H9 (cell line): ENCODE measurements at regions not wholly inside any gene's neighbourhood (a gene's known extent, or its start where the extent isn't known, plus 50 kb on each side); places are given as distances from the start of the nearest gene placed in this dataset.

Experiments used
- DNase-seq: peaks from one replicate; pipeline ENCODE4 v3.0.0-alpha.2; 2017
- H2AFZ ChIP-seq: one replicate; pipeline ENCODE4 v1.6.1; 2013; ENCODE audit warnings: mild to moderate bottlenecking, low read length, control low read depth, moderate library complexity
- H2AK5ac ChIP-seq: 2 replicates; pipeline ENCODE4 v1.6.1; 2013; ENCODE audit warnings: low read length, control low read depth, mixed read lengths; ENCODE audit not compliant: insufficient read length
- H2BK120ac ChIP-seq: one replicate; pipeline ENCODE4 v1.6.1; 2013; ENCODE audit warnings: low read depth, mild to moderate bottlenecking, low read length, control low read depth, inconsistent platforms; ENCODE audit not compliant: poor library complexity, severe bottlenecking
- H2BK12ac ChIP-seq: 2 replicates; pipeline ENCODE4 v1.6.1; 2013; ENCODE audit warnings: low read length, control low read depth, mixed read lengths, low read depth; ENCODE audit not compliant: insufficient read length
- H2BK15ac ChIP-seq: 2 replicates; pipeline ENCODE4 v1.6.1; 2013; ENCODE audit warnings: low read depth, low read length, control low read depth
- H2BK20ac ChIP-seq: one replicate; pipeline ENCODE4 v1.6.1; 2013; ENCODE audit warnings: low read depth, mild to moderate bottlenecking, low read length, control low read depth, inconsistent platforms; ENCODE audit not compliant: poor library complexity, severe bottlenecking
- H2BK5ac ChIP-seq: 2 replicates; pipeline ENCODE4 v1.6.1; 2013; ENCODE audit warnings: low read length, control low read depth, mixed read lengths; ENCODE audit not compliant: insufficient read length
- H3K14ac ChIP-seq: 2 replicates; pipeline ENCODE4 v1.6.1; 2013; ENCODE audit warnings: low read length, control low read depth; ENCODE audit not compliant: insufficient read depth
- H3K18ac ChIP-seq: 2 replicates; pipeline ENCODE4 v1.6.1; 2013; ENCODE audit warnings: low read depth, mild to moderate bottlenecking, mixed read lengths, low read length, control low read depth; ENCODE audit not compliant: insufficient read length
- H3K23ac ChIP-seq: 2 replicates; pipeline ENCODE4 v1.6.1; 2013; ENCODE audit warnings: low read length, control low read depth, mixed read lengths, low read depth; ENCODE audit not compliant: insufficient read length
- H3K23me2 ChIP-seq: 2 replicates; pipeline ENCODE4 v1.6.1; 2013; ENCODE audit warnings: low read depth, mild to moderate bottlenecking, mixed read lengths, low read length, control low read depth; ENCODE audit not compliant: insufficient read length, poor library complexity, severe bottlenecking
- H3K27ac ChIP-seq: 2 replicates; pipeline ENCODE4 v1.5.1; 2013; ENCODE audit warnings: low read length, control low read depth, mixed read lengths, low read depth; ENCODE audit not compliant: insufficient read length
- H3K27me3 ChIP-seq: 2 replicates; pipeline ENCODE4 v1.6.1; 2013; ENCODE audit warnings: low read length, control low read depth, inconsistent platforms; ENCODE audit not compliant: insufficient read depth
- H3K4ac ChIP-seq: 2 replicates; pipeline ENCODE4 v1.6.1; 2013; ENCODE audit warnings: low read depth, mild to moderate bottlenecking, control low read depth, inconsistent platforms, low read length, moderate library complexity
- H3K4me1 ChIP-seq: 2 replicates; pipeline ENCODE4 v1.6.1; 2013; ENCODE audit warnings: low read length, control low read depth, inconsistent platforms; ENCODE audit not compliant: insufficient read depth
- H3K4me2 ChIP-seq: 2 replicates; pipeline ENCODE4 v1.6.1; 2013; ENCODE audit warnings: low read length, control low read depth, mixed read lengths; ENCODE audit not compliant: insufficient read length, insufficient read depth
- H3K56ac ChIP-seq: 2 replicates; pipeline ENCODE4 v1.6.1; 2013; ENCODE audit warnings: low read depth, mild to moderate bottlenecking, mixed read lengths, low read length, control low read depth; ENCODE audit not compliant: insufficient read length
- H3K79me1 ChIP-seq: 2 replicates; pipeline ENCODE4 v1.6.1; 2013; ENCODE audit warnings: low read depth, mild to moderate bottlenecking, moderate library complexity, low read length, control low read depth, inconsistent platforms; ENCODE audit not compliant: insufficient read depth, poor library complexity, severe bottlenecking
- H3K79me2 ChIP-seq: 2 replicates; pipeline ENCODE4 v1.6.1; 2013; ENCODE audit warnings: low read length, control low read depth, inconsistent platforms; ENCODE audit not compliant: insufficient read depth
- H3K9ac ChIP-seq: 2 replicates; pipeline ENCODE4 v1.6.1; 2013; ENCODE audit warnings: low read length, control low read depth, mixed read lengths; ENCODE audit not compliant: insufficient read length; ENCODE audit errors: extremely low read depth
- H3K9me3 ChIP-seq: one replicate; pipeline ENCODE4 v1.6.1; 2013; ENCODE audit warnings: low read depth, low read length, inconsistent platforms; ENCODE audit not compliant: control insufficient read depth
- H3T11ph ChIP-seq: one replicate; pipeline ENCODE4 v1.6.1; 2013; ENCODE audit warnings: mild to moderate bottlenecking, low read length, control low read depth, inconsistent platforms
- H4K20me1 ChIP-seq: one replicate; pipeline ENCODE4 v1.6.1; 2013; ENCODE audit not compliant: control insufficient read depth, insufficient read length, insufficient read depth
- H4K5ac ChIP-seq: 2 replicates; pipeline ENCODE4 v1.6.1; 2013; ENCODE audit warnings: low read depth, mild to moderate bottlenecking, mixed read lengths, low read length, control low read depth; ENCODE audit not compliant: insufficient read length
- H4K8ac ChIP-seq: replicated peaks from 2 replicates; pipeline ENCODE4 v1.6.1; 2013; ENCODE audit warnings: low read length, control low read depth, mixed read lengths, low read depth; ENCODE audit not compliant: insufficient read length
- H4K91ac ChIP-seq: 2 replicates; pipeline ENCODE4 v1.6.1; 2013; ENCODE audit warnings: low read depth, mild to moderate bottlenecking, moderate library complexity, mixed read lengths, low read length, control low read depth; ENCODE audit not compliant: insufficient read length
- H3K27ac Mint-ChIP-seq, 3 experiments: 2 replicates in 2 of 3; 3 replicates in 1 of 3; pipeline ENCODE4 v1.8.0; 2020 to 2021; ENCODE audit warnings: mixed read lengths in 3 of 3, mild to moderate bottlenecking in 1 of 3, moderate library complexity in 1 of 3
- H3K27me3 Mint-ChIP-seq: 2 replicates; pipeline ENCODE4 v1.8.0; 2021; ENCODE audit warnings: low read depth, mild to moderate bottlenecking, moderate library complexity, mixed read lengths
- H3K36me3 Mint-ChIP-seq, 3 experiments: 2 replicates in 2 of 3; 3 replicates in 1 of 3; pipeline ENCODE4 v1.8.0; 2020 to 2021; ENCODE audit warnings: low read depth in 3 of 3, mixed read lengths in 3 of 3; ENCODE audit not compliant: insufficient read depth in 1 of 3
- H3K4me1 Mint-ChIP-seq, 2 experiments: 2 replicates each; pipeline ENCODE4 v1.8.0; 2020; ENCODE audit warnings: mixed read lengths in 2 of 2
- H3K4me3 Mint-ChIP-seq, 2 experiments: 2 replicates in 1 of 2; 3 replicates in 1 of 2; pipeline ENCODE4 v1.8.0; 2020 to 2021; ENCODE audit warnings: mild to moderate bottlenecking in 2 of 2, mixed read lengths in 2 of 2, moderate library complexity in 1 of 2
- H3K9me3 Mint-ChIP-seq, 2 experiments: 2 replicates in 1 of 2; 3 replicates in 1 of 2; pipeline ENCODE4 v1.8.0; 2020; ENCODE audit warnings: mild to moderate bottlenecking in 2 of 2, mixed read lengths in 2 of 2, moderate library complexity in 1 of 2
- CTCF ChIP-seq: fragments of 200-600 bp; sonication (generic); conservative IDR thresholded peaks from 3 replicates; pipeline ENCODE4 v1.8.0; 2021; ENCODE audit warnings: antibody characterized with exemption, mild to moderate bottlenecking

- no peaks in the 10 kb centered on the region for H3K79me1 ChIP-seq
- no peaks in the 10 kb centered on the region for H3K79me2 ChIP-seq
- no peaks in the 10 kb centered on the region for H3K4me1 Mint-ChIP-seq
- H3K9ac ChIP-seq, result no peak overlapping the region
- no peaks in the 10 kb centered on the region for H3K27me3 Mint-ChIP-seq
- H4K20me1 ChIP-seq, result no peaks in the 10 kb centered on the region
- H3K18ac ChIP-seq, result no peak overlapping the region
- no peak overlapping the region for H2BK12ac ChIP-seq
- no peak overlapping the region for H2BK120ac ChIP-seq
- H2AK5ac ChIP-seq, result no peak overlapping the region
- no peaks in the 10 kb centered on the region for H3K9me3 ChIP-seq
- H3K4ac ChIP-seq, result no peak overlapping the region
- H3K23me2 ChIP-seq, result no peaks in the 10 kb centered on the region
- H3K14ac ChIP-seq, result no peak overlapping the region
- H2BK5ac ChIP-seq, result no peak overlapping the region
- H3K27ac Mint-ChIP-seq, result no peak overlapping the region
- no peak for TF ChIP-seq CTCF
- no peaks in the 10 kb centered on the region for H3K9me3 Mint-ChIP-seq
- H3K27ac ChIP-seq, result no peak overlapping the region
- no peak overlapping the region for H2BK20ac ChIP-seq
- H3K4me2 ChIP-seq, result no peak overlapping the region
- no peaks in the 10 kb centered on the region for H3K4me1 ChIP-seq
- no peak overlapping the region for H3K23ac ChIP-seq
- DNase-seq, result no peak
- no peak overlapping the region for H4K8ac ChIP-seq
- H4K5ac ChIP-seq, result no peak overlapping the region
- H3K36me3 Mint-ChIP-seq, result no peaks in the 10 kb centered on the region
- H3K27me3 ChIP-seq, result no peaks in the 10 kb centered on the region
- H2BK15ac ChIP-seq, result no peak overlapping the region
- no peak overlapping the region for H3K4me3 Mint-ChIP-seq
- no peak overlapping the region for H3T11ph ChIP-seq
- H2AFZ ChIP-seq, result no peak overlapping the region
- no peak overlapping the region for H4K91ac ChIP-seq
- no peak overlapping the region for H3K56ac ChIP-seq
These were observed 1136.6 kb upstream of the PABPC4L start for GRCh38 chr4:135338181-135338580.
